Right lobe of liver (tissue), 6 donors: ENCODE measurements at regions not wholly inside any gene's neighbourhood (a gene's known extent, or its start where the extent isn't known, plus 50 kb on each side); places are given as distances from the start of the nearest gene placed in this dataset.

ENCODE experiments used
- ATAC-seq, 4 donors: fragments of 200-7000 bp; cut with Tn5 transposase; one replicate each; pipeline ENCODE4 v1.9.1; 2020; ENCODE audit warnings: mild to moderate bottlenecking in 4 of 4, moderate library complexity in 4 of 4
- DNase-seq, 3 donors: peaks; one replicate each; pipeline ENCODE4 v3.0.0-alpha.2; 2020
- H3K27ac ChIP-seq, 3 donors: fragments of 200-600 bp; one replicate each; pipeline ENCODE4 v1.8.0; 2022
- H3K27me3 ChIP-seq, 2 donors: fragments of 200-600 bp; one replicate each; pipeline ENCODE4 v1.8.0; 2022
- H3K36me3 ChIP-seq, 4 donors: fragments of 200-600 bp; sonication (generic) in 1 of 4; one replicate each; pipeline versions ENCODE4 v1.5.1 to v1.8.0; 2017 to 2022; ENCODE audit warnings: control low read depth in 1 of 4
- H3K4me1 ChIP-seq, 4 donors: fragments of 200-600 bp; sonication (generic) in 1 of 4; one replicate each; pipeline versions ENCODE4 v1.5.1 to v1.8.0; 2017 to 2022; ENCODE audit warnings: control low read depth in 1 of 4
- H3K4me3 ChIP-seq, 3 donors: fragments of 200-600 bp; one replicate each; pipeline ENCODE4 v1.8.0; 2022
- H3K9me3 ChIP-seq, 4 donors: fragments of 200-600 bp; sonication (generic) in 1 of 4; one replicate each; pipeline versions ENCODE4 v1.5.1 to v1.8.0; 2017 to 2022; ENCODE audit warnings: control low read depth in 1 of 4
- POLR2A ChIP-seq: fragments of 450-650 bp; IDR thresholded peaks from one replicate; pipeline ENCODE4 v1.6.1; 2017; ENCODE audit warnings: antibody characterized with exemption, mild to moderate bottlenecking
- WGBS: methylation state at CpG from one replicate; pipeline ENCODE4 v1.1.6; 2018; ENCODE audit warnings: low coverage, low lambda C conversion rate; ENCODE audit not compliant: insufficient coverage; ENCODE audit errors: missing lambda C conversion rate; 5-methylcytosine and 5-hydroxymethylcytosine counted together
- intact Hi-C, 2 donors: fragments of 100-400 bp; cut with DNase I; formaldehyde crosslinking; loops; one replicate each; pipeline versions ENCODE4 v1.11.2 to v1.14.1; 2022
- TF ChIP-seq, protein P1 (sequence below), 4 donors: fragments of 200-600 bp in 3 of 4; fragments of 450-650 bp in 1 of 4; IDR thresholded peaks; one replicate each; pipeline versions ENCODE4 v1.5.1 to v1.8.0; 2016 to 2022; ENCODE audit warnings: antibody characterized with exemption in 4 of 4, mild to moderate bottlenecking in 2 of 4
- donor health status: DM: no; HTN: yes; CAD: no.
- donor health status: DM: no; HTN: no; CAD: no.
- donor health status: DM: no; HTN: no; CAD: no.
- donor health status: DM: no; HTN: yes; CAD: no.
- donor health status: DM: no; HTN: yes; CAD: no.

DNA sequence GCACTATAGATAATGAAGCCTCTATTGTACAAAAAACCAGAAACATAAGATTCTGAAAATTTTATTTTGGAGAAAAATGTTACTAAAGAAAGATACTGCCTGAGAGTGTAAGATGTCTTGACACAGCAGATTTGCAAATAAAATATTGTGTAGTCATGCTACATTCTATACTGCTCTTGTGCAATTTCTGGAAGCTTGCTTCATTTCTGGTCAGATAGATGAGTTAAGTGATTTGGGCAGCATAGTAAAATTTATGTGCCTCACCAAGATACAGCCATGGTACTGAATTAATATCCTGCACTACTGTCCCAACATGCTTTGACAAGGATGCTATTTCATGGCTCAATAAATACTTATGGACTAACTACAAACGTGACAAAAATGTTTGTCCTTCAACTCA, 55.1 kb upstream of the STARD13 start:
- Histone ChIP-seq H3K9me3 (no peaks in the 10 kb centered on the region), H3K27me3 (no peaks in the 10 kb centered on the region), H3K4me1 (no peaks in the 10 kb centered on the region), H3K36me3 (no peaks in the 10 kb centered on the region), H3K4me3 (no peak overlapping the region), H3K27ac (no peak overlapping the region)
- TF ChIP-seq, protein P1, sequence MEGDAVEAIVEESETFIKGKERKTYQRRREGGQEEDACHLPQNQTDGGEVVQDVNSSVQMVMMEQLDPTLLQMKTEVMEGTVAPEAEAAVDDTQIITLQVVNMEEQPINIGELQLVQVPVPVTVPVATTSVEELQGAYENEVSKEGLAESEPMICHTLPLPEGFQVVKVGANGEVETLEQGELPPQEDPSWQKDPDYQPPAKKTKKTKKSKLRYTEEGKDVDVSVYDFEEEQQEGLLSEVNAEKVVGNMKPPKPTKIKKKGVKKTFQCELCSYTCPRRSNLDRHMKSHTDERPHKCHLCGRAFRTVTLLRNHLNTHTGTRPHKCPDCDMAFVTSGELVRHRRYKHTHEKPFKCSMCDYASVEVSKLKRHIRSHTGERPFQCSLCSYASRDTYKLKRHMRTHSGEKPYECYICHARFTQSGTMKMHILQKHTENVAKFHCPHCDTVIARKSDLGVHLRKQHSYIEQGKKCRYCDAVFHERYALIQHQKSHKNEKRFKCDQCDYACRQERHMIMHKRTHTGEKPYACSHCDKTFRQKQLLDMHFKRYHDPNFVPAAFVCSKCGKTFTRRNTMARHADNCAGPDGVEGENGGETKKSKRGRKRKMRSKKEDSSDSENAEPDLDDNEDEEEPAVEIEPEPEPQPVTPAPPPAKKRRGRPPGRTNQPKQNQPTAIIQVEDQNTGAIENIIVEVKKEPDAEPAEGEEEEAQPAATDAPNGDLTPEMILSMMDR (IDR thresholded peaks at IDR 0.05), result no peak
- no peak for TF ChIP-seq POLR2A
- ATAC-seq (peak in 2 of 4 donors; percentile 28 to 30), DNase-seq (no peak)
- intact Hi-C loops, result no loop called here
- 88% methylated on average over 1 of the region's 1 CpG for WGBS

DNA sequence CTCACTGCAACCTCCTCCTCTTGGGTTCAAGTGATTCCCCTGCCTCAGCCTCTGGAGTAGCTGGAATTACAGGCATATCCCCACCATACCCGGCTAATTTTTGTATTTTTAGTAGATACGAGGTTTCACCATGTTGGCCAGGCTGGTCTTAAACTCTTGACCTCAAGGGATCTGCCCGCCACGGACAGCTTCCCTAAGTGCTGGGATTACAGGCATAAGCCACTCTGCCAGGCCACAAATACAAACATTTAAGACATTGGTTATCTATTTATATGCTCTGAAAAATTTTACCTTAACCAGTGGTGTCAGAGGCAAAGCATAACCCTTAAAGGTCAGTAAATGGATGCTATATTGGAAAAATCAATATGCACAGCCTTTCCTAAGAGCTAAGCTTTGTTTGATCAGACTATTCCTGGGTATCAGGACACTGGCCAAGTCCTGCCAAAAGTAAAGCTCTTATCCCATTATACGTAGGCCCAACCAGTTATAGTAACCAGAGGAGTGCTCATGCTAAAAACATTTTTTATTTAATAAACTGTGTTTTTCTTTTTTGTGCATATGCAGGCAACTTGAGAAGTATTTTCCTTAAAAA, 56.4 kb upstream of the STARD13 start:
- Histone ChIP-seq H3K4me1 (no peaks in the 10 kb centered on the region), H3K9me3 (no peaks in the 10 kb centered on the region), H3K36me3 (no peaks in the 10 kb centered on the region), H3K4me3 (no peak overlapping the region), H3K27me3 (no peaks in the 10 kb centered on the region), H3K27ac (no peak overlapping the region)
- 60% methylated on average over 4 of the region's 5 CpGs for WGBS
- DNase-seq (no peak), ATAC-seq (peak; percentile 72 to 86 (median 78))
- no peak for TF ChIP-seq POLR2A
- TF ChIP-seq, protein P1 (IDR thresholded peaks at IDR 0.05), result no peak
- intact Hi-C loops, result no loop called here

DNA sequence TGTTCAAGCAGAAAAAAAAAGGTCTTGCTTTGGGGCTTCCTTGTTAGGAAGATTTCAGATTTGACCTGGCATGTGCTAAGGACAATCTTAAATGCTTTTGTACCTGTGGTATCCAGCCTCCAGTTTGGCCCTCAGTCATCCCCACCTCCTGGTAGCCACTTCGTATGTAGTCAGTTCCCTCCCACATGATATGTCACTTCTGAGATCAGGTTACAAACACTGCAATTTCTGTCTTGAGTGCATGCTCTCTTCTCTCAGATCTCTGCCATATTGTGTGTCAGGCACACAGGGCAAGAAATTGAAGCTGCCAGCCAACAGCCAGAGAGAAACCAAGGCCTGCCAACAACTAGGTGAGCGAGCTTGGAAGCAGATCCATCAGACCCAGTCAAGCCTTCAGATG, 60.3 kb upstream of the STARD13 start:
- Histone ChIP-seq H3K36me3 (no peaks in the 10 kb centered on the region), H3K9me3 (no peaks in the 10 kb centered on the region), H3K4me1 (no peaks in the 10 kb centered on the region), H3K27ac (no peak overlapping the region), H3K27me3 (no peaks in the 10 kb centered on the region), H3K4me3 (no peak overlapping the region)
- 83% methylated on average over 2 of the region's 2 CpGs for WGBS
- no peak for TF ChIP-seq POLR2A
- TF ChIP-seq, protein P1 (IDR thresholded peaks at IDR 0.05), result no peak
- no peak for ATAC-seq
- intact Hi-C loops, result no loop called here
- DNase-seq, result no peak

DNA sequence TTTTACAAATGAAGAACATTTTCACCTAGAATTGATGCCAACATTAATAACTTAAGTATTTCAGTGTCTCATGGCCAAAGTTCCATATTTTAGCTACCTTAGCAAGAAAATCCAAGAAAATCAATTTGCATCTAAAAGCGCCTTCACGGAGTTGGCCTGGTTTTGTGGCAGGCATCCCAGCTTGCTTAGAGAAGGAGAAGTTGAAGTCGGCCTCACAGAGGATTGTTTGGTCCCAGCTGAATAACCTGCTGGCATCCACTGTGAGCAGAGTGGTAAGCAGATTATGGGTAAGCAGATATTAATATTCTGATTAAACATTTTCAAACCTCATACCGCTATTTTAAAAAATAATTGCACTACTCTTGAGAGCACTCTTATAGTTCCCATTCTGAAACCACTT, 62.3 kb upstream of the STARD13 start:
- DNase-seq, result no peak
- H3K36me3 ChIP-seq, result no peaks in the 10 kb centered on the region
- H3K27me3 ChIP-seq, result no peaks in the 10 kb centered on the region
- H3K4me3 ChIP-seq, result no peak overlapping the region
- peaks cover 0 to 5% (median 0%) of the 10 kb centered on the region in 4 donors for H3K4me1 ChIP-seq
- H3K27ac ChIP-seq, result no peak overlapping the region
- ATAC-seq, result no peak
- intact Hi-C loops, result no loop called here
- H3K9me3 ChIP-seq, result no peaks in the 10 kb centered on the region
- 62% methylated on average over 4 of the region's 4 CpGs for WGBS
- TF ChIP-seq, protein P1 (IDR thresholded peaks at IDR 0.05), result no peak
- TF ChIP-seq POLR2A, result no peak

DNA sequence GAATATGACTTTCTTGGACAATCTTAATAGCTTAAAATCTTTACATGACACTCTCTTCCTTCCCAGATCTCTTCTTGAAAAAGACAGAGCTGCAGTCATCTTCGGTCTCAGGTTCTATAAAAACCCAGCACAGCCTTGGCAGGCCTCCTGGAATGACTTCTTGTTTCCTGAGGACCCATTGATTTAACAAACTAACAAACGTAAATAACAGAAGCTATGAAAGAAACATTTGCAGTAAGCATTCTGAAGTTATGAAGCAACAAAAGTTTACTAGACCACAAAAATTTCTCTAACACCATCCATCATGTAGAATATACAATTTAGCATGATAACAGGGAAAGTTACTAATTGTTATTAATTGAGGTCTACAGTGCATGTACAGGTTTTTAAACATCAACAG, 62.8 kb upstream of the STARD13 start:
- ATAC-seq (no peak), DNase-seq (no peak)
- Histone ChIP-seq H3K9me3 (no peaks in the 10 kb centered on the region), H3K4me1 (peaks cover 0 to 5% (median 0%) of the 10 kb centered on the region in 4 donors), H3K27me3 (no peaks in the 10 kb centered on the region), H3K27ac (no peak overlapping the region), H3K4me3 (no peak overlapping the region), H3K36me3 (no peaks in the 10 kb centered on the region)
- intact Hi-C loops, result no loop called here
- TF ChIP-seq, protein P1 (IDR thresholded peaks at IDR 0.05), result no peak
- no peak for TF ChIP-seq POLR2A
- 43% methylated on average over 2 of the region's 2 CpGs for WGBS
